NT2/D1 (cell line): ENCODE measurements at regions not wholly inside any gene's neighbourhood (a gene's known extent, or its start where the extent isn't known, plus 50 kb on each side); places are given as distances from the start of the nearest gene placed in this dataset.

Source experiments
- DNase-seq: peaks from one replicate; pipeline ENCODE4 v3.0.0-alpha.2; 2011; ENCODE audit warnings: low read depth, low spot score
- H3K27me3 ChIP-seq: 2 replicates; pipeline ENCODE4 v1.6.0; 2011; ENCODE audit warnings: mild to moderate bottlenecking; ENCODE audit not compliant: insufficient read length, insufficient read depth
- H3K36me3 ChIP-seq: 2 replicates; pipeline ENCODE4 v1.6.1; 2011; ENCODE audit warnings: mild to moderate bottlenecking, low read length, mixed read lengths; ENCODE audit not compliant: insufficient read depth, insufficient read length
- H3K4me1 ChIP-seq: 2 replicates; pipeline ENCODE4 v1.5.1; 2011; ENCODE audit not compliant: insufficient read depth, insufficient read length
- H3K4me3 ChIP-seq: 2 replicates; pipeline ENCODE4 v1.5.1; 2011; ENCODE audit warnings: low read depth; ENCODE audit not compliant: insufficient read length
- H3K9ac ChIP-seq: 2 replicates; pipeline ENCODE4 v1.6.0; 2011; ENCODE audit warnings: low read depth; ENCODE audit not compliant: insufficient read length
- H3K9me3 ChIP-seq: 2 replicates; pipeline ENCODE4 v1.5.1; 2011; ENCODE audit warnings: mild to moderate bottlenecking, low read length; ENCODE audit not compliant: insufficient read depth
- SUZ12 ChIP-seq: IDR thresholded peaks from 2 replicates; pipeline ENCODE4 v1.6.1; 2011; ENCODE audit not compliant: insufficient read length, insufficient read depth; ENCODE audit errors: extremely low read depth
- YY1 ChIP-seq: IDR thresholded peaks from 2 replicates; pipeline ENCODE4 v1.6.1; 2011; ENCODE audit not compliant: insufficient read length, insufficient read depth
- ZNF274 ChIP-seq: IDR thresholded peaks from 2 replicates; pipeline ENCODE4 v1.6.1; 2011; ENCODE audit warnings: mild to moderate bottlenecking, low read depth, low read length

- no peak overlapping the region for H3K9ac ChIP-seq
- no peak for TF ChIP-seq ZNF274
- TF ChIP-seq YY1, result no peak
- TF ChIP-seq SUZ12, result no peak
- no peaks in the 10 kb centered on the region for H3K4me1 ChIP-seq
- DNase-seq, result no peak
- H3K36me3 ChIP-seq, result no peaks in the 10 kb centered on the region
- H3K9me3 ChIP-seq, result no peaks in the 10 kb centered on the region
- no peaks in the 10 kb centered on the region for H3K27me3 ChIP-seq
- no peak overlapping the region for H3K4me3 ChIP-seq
These were observed 349.5 kb downstream of the TGFB2 start for GRCh38 chr1:218694636-218695035.

DNA sequence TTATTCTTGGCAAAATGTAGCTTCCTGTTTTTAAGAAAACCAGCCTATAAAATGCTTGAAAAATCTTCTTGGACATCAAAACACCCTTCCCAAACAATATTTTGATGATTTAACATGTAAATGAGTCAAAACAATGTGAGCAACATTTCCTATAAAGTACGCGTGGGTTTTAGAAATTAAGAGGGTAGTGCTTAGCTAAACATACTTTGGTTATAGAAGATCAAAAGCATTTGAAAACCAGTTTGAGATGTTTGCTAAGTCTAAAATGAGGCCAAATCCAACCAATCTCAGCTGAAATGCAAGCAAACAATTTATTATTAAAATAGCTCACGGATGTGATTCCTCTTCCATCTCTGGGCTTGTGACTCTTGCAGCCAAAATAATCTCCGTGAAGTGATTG is 350.4 kb downstream of the TGFB2 start:
- no peaks in the 10 kb centered on the region for H3K36me3 ChIP-seq
- no peaks in the 10 kb centered on the region for H3K27me3 ChIP-seq
- H3K9me3 ChIP-seq, result no peaks in the 10 kb centered on the region
- H3K4me1 ChIP-seq, result no peaks in the 10 kb centered on the region
- no peak overlapping the region for H3K9ac ChIP-seq
- no peak overlapping the region for H3K4me3 ChIP-seq
- no peak for DNase-seq
- TF ChIP-seq SUZ12 (no peak), YY1 (no peak), ZNF274 (no peak)

DNA sequence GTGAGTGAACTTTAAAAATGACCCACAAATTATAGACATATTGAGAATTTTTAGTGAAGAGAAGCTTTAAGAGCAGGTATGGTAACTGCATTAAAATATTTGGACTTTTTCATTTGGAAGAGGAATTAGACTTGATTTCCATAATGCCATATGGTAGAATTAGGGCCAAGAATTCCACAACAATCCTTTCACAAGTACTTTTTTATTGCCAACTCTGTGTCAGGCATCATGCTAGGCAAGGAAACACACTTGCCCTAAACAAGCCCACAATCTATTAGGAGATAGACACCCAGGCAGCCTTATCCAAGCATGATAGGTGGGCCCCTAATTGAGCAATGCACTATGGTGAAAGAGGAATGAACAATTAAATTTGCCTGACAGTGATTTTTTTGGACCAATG is 353.0 kb downstream of the TGFB2 start:
- Histone ChIP-seq H3K36me3 (no peaks in the 10 kb centered on the region), H3K9ac (no peak overlapping the region), H3K9me3 (no peaks in the 10 kb centered on the region), H3K27me3 (no peaks in the 10 kb centered on the region), H3K4me3 (no peak overlapping the region), H3K4me1 (no peaks in the 10 kb centered on the region)
- no peak for TF ChIP-seq ZNF274
- no peak for TF ChIP-seq SUZ12
- TF ChIP-seq YY1, result no peak
- DNase-seq, result no peak

GRCh38 chr1:218699421-218699820 is 354.3 kb downstream of the TGFB2 start:
- Histone ChIP-seq H3K36me3 (no peaks in the 10 kb centered on the region), H3K4me1 (no peaks in the 10 kb centered on the region), H3K9ac (no peak overlapping the region), H3K9me3 (no peaks in the 10 kb centered on the region), H3K4me3 (no peak overlapping the region), H3K27me3 (no peaks in the 10 kb centered on the region)
- DNase-seq, result no peak
- TF ChIP-seq SUZ12 (no peak), ZNF274 (no peak), YY1 (no peak)

- Histone ChIP-seq H3K36me3 (no peaks in the 10 kb centered on the region), H3K9ac (no peak overlapping the region), H3K9me3 (no peaks in the 10 kb centered on the region), H3K4me1 (no peaks in the 10 kb centered on the region), H3K27me3 (no peaks in the 10 kb centered on the region), H3K4me3 (no peak overlapping the region)
- no peak for DNase-seq
- TF ChIP-seq YY1 (no peak), ZNF274 (no peak), SUZ12 (no peak)
These were observed 354.7 kb downstream of the TGFB2 start for GRCh38 chr1:218699865-218700264.

DNA sequence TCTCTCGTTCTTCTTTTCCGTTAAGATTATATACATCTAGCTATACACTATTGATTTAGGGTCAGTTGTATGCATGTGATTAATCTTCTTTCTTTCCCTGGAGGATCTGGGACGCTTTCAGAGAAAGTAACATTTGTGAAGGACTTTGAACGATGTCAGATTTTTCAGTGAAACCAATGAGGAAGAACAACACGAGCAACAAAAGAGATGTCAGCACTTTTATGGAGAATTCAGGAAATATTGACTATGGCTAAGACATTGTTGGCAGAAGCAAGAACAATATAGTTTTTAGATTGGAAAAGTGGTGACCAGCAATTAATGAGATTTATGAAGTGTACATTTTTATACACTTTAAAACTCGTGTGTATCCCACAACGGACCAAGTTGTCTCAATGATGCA is 355.5 kb downstream of the TGFB2 start:
- Histone ChIP-seq H3K27me3 (no peaks in the 10 kb centered on the region), H3K36me3 (no peaks in the 10 kb centered on the region), H3K9me3 (no peaks in the 10 kb centered on the region), H3K9ac (no peak overlapping the region), H3K4me3 (no peak overlapping the region), H3K4me1 (no peaks in the 10 kb centered on the region)
- TF ChIP-seq ZNF274 (no peak), SUZ12 (no peak), YY1 (no peak)
- DNase-seq, result no peak

DNA sequence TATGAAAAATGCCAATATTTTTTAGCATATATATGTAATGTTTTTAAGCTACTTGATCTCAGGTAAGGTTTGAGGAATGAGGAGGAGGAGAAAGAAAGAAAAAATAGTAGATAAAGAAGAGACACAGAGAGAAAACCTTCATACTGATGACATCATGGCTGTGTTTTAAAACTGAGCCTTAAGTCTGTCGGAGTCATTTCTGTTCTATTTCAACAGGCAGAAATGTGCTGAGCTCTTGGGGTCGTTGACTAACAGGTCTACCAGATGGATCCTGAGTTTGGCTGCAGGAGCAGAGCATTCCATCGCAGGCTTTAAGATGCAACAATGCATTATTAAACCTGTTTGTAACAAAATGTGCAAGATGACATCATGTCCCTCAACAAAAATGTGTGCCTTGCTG is 356.0 kb downstream of the TGFB2 start:
- Histone ChIP-seq H3K9me3 (no peaks in the 10 kb centered on the region), H3K4me1 (no peaks in the 10 kb centered on the region), H3K36me3 (no peaks in the 10 kb centered on the region), H3K4me3 (no peak overlapping the region), H3K9ac (no peak overlapping the region), H3K27me3 (no peaks in the 10 kb centered on the region)
- TF ChIP-seq ZNF274 (no peak), YY1 (no peak), SUZ12 (no peak)
- no peak for DNase-seq

- Histone ChIP-seq H3K9ac (no peak overlapping the region), H3K4me3 (no peak overlapping the region), H3K36me3 (no peaks in the 10 kb centered on the region), H3K27me3 (no peaks in the 10 kb centered on the region), H3K4me1 (no peaks in the 10 kb centered on the region), H3K9me3 (no peaks in the 10 kb centered on the region)
- no peak for TF ChIP-seq ZNF274
- TF ChIP-seq SUZ12, result no peak
- no peak for TF ChIP-seq YY1
- DNase-seq, result no peak
These were observed 357.6 kb downstream of the TGFB2 start for GRCh38 chr1:218702775-218703174.
